ENCODE measurements at regions not wholly inside any gene's neighbourhood (a gene's known extent, or its start where the extent isn't known, plus 50 kb on each side); places are given as distances from the start of the nearest gene placed in this dataset.

GRCh38 chr6:43867996-43868395, 98.0 kb downstream of the VEGFA start:
- H3K4me3 ChIP-seq (replicated peaks; ENCODE audit: insufficient read depth, low read length), result no peak overlapping the region
- TF ChIP-seq POLR2AphosphoS5 (IDR thresholded peaks at IDR 0.05; ENCODE audit: low read depth) (no peak), SPI1 (IDR thresholded peaks at IDR 0.05; ENCODE audit: borderline replicate concordance, low read depth) (no peak), REST (IDR thresholded peaks at IDR 0.05; ENCODE audit: insufficient replicate concordance, low read depth) (no peak), GABPA (IDR thresholded peaks at IDR 0.05; ENCODE audit: low read depth) (no peak)
- TF ChIP-seq, protein P1, sequence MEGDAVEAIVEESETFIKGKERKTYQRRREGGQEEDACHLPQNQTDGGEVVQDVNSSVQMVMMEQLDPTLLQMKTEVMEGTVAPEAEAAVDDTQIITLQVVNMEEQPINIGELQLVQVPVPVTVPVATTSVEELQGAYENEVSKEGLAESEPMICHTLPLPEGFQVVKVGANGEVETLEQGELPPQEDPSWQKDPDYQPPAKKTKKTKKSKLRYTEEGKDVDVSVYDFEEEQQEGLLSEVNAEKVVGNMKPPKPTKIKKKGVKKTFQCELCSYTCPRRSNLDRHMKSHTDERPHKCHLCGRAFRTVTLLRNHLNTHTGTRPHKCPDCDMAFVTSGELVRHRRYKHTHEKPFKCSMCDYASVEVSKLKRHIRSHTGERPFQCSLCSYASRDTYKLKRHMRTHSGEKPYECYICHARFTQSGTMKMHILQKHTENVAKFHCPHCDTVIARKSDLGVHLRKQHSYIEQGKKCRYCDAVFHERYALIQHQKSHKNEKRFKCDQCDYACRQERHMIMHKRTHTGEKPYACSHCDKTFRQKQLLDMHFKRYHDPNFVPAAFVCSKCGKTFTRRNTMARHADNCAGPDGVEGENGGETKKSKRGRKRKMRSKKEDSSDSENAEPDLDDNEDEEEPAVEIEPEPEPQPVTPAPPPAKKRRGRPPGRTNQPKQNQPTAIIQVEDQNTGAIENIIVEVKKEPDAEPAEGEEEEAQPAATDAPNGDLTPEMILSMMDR (IDR thresholded peaks at IDR 0.05; ENCODE audit: insufficient read depth, low read length), result no peak
- no peak for DNase-seq (ENCODE audit: low read depth in 1 of 2, low spot score in 1 of 2)
- peaks cover 2% of the 10 kb centered on the region for H3K27me3 ChIP-seq (ENCODE audit: insufficient read depth, poor library complexity, severe bottlenecking)
- no peak overlapping the region for H3K27ac ChIP-seq (replicated peaks)

DNA sequence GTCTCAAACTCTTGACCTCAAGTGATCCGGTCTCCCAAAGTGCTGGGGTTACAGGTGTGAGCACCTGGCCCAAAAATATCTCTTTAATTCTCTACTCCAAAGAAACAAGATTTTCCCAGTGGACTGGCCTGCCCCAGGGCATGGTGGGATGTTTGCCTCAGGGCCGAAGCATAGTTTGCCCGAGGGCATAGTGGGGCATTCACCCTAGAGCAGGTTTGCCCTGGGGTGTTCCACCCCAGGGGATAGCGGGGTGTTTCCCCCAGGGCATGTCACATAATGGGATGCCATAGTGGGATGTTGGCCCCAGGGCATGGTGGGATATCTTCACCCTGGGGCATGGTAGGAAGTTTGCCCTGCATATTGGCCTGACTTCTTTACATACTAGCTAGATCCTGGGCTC, 97.2 kb downstream of the VEGFA start:
- no peak for TF ChIP-seq POLR2AphosphoS5 (IDR thresholded peaks at IDR 0.05; ENCODE audit: low read depth)
- no peak for TF ChIP-seq REST (IDR thresholded peaks at IDR 0.05; ENCODE audit: insufficient replicate concordance, low read depth)
- TF ChIP-seq SPI1 (IDR thresholded peaks at IDR 0.05; ENCODE audit: borderline replicate concordance, low read depth), result no peak
- TF ChIP-seq, protein P1 (IDR thresholded peaks at IDR 0.05; ENCODE audit: insufficient read depth, low read length), result no peak
- no peak for TF ChIP-seq GABPA (IDR thresholded peaks at IDR 0.05; ENCODE audit: low read depth)
- peaks cover 2% of the 10 kb centered on the region for H3K27me3 ChIP-seq (ENCODE audit: insufficient read depth, poor library complexity, severe bottlenecking)
- no peak overlapping the region for H3K27ac ChIP-seq (replicated peaks)

DNA sequence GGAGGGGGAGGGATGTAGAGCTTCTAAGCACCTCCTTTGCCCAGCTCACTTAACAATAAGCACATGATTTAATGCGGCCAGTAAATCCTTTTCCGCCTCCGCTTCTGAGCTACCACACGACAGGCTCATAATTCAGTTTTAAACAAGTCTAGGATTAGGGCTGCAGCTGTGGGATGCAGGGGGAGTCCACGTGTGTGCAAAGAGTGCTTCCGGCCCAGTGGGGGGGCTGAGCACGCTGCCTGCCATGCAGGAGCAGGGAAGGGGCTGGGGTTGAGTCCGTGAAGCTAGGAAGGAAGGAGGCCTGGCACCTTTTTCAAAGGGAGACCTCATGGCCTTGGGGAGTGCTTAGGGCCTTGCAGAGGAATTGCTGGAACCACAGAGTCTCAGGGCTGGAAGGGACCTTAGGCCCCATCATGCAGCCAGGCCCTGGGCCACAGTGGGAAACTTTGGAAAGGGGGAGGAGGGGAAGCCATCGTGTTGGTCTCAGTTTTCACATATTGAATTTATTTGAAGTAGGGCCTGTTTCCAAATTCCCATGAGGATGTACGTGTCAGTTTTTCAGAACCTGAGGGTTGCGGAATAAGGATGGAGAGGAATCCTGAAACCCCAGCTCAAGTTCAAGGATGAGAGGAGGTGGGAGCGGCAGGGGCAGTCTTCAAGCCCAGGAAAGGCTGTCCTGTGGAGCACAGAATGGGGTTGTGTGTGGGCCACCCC, 96.1 kb downstream of the VEGFA start:
- no peak for DNase-seq (ENCODE audit: low read depth in 1 of 2, low spot score in 1 of 2)
- TF ChIP-seq SPI1 (IDR thresholded peaks at IDR 0.05; ENCODE audit: borderline replicate concordance, low read depth), result no peak
- TF ChIP-seq REST (IDR thresholded peaks at IDR 0.05; ENCODE audit: insufficient replicate concordance, low read depth), result no peak
- TF ChIP-seq POLR2AphosphoS5 (IDR thresholded peaks at IDR 0.05; ENCODE audit: low read depth), result no peak
- TF ChIP-seq, protein P1 (IDR thresholded peaks at IDR 0.05; ENCODE audit: insufficient read depth, low read length), result no peak
- no peak for TF ChIP-seq GABPA (IDR thresholded peaks at IDR 0.05; ENCODE audit: low read depth)
- H3K27ac ChIP-seq (replicated peaks), result no peak overlapping the region
- H3K4me3 ChIP-seq (replicated peaks; ENCODE audit: insufficient read depth, low read length), result no peak overlapping the region
- H3K27me3 ChIP-seq (ENCODE audit: insufficient read depth, poor library complexity, severe bottlenecking), result peaks cover 2% of the 10 kb centered on the region

More for the DNA sequence above, 97.2 kb downstream of the VEGFA start:
- no peak for DNase-seq (ENCODE audit: low read depth in 1 of 2, low spot score in 1 of 2)
- no peak overlapping the region for H3K4me3 ChIP-seq (replicated peaks; ENCODE audit: insufficient read depth, low read length)
